Fibroblast of lung (primary cell): ENCODE measurements at regions not wholly inside any gene's neighbourhood (a gene's known extent, or its start where the extent isn't known, plus 50 kb on each side); places are given as distances from the start of the nearest gene placed in this dataset.

Experiments
- CTCF ChIP-seq, 2 donors: IDR thresholded peaks in 1 of 2; conservative IDR thresholded peaks in 1 of 2; 1 replicate in 1 of 2; 2 replicates in 1 of 2; pipeline ENCODE4 v1.5.1; 2011 to 2012; ENCODE audit warnings: low read length in 2 of 2, control low read depth in 1 of 2, inconsistent platforms in 1 of 2, low read depth in 1 of 2, mild to moderate bottlenecking in 1 of 2
- EZH2 ChIP-seq: IDR thresholded peaks from 2 replicates; pipeline ENCODE4 v1.5.1; 2012; ENCODE audit warnings: low read length, control low read depth, mild to moderate bottlenecking; ENCODE audit errors: missing control alignments

GRCh38 chr18:2223449-2223848, 347.9 kb downstream of the METTL4 start:
- TF ChIP-seq CTCF (conservative IDR thresholded peaks at IDR 0.05 in 1 of 2, IDR thresholded peaks at IDR 0.05 in 1 of 2; ENCODE audit: low read depth in 1 of 2, low read length in 2 of 2) (no peak), EZH2 (no peak)
